ENCODE measurements at regions not wholly inside any gene's neighbourhood (a gene's known extent, or its start where the extent isn't known, plus 50 kb on each side); places are given as distances from the start of the nearest gene placed in this dataset.

DNA sequence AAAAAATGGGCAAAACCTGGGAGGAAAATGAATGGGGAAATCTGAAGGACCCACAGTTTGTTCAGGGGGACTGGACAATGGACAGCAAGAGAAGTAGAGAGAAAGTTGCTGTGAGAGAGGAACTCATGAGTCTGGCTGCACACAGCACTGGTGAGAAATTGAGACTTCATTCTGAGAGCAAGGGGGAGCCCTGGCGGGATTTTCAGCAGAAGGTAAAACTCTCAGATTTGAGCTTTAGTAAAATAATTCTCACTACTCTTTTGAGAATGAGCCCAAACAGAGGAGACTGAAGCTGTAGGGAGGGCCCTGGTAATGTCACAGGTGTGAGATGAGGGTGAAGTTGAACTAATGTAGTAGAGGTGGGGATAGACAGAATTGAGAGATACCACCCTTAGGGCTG lies 438.6 kb downstream of the OMA1 start:
- TF ChIP-seq, protein P1, sequence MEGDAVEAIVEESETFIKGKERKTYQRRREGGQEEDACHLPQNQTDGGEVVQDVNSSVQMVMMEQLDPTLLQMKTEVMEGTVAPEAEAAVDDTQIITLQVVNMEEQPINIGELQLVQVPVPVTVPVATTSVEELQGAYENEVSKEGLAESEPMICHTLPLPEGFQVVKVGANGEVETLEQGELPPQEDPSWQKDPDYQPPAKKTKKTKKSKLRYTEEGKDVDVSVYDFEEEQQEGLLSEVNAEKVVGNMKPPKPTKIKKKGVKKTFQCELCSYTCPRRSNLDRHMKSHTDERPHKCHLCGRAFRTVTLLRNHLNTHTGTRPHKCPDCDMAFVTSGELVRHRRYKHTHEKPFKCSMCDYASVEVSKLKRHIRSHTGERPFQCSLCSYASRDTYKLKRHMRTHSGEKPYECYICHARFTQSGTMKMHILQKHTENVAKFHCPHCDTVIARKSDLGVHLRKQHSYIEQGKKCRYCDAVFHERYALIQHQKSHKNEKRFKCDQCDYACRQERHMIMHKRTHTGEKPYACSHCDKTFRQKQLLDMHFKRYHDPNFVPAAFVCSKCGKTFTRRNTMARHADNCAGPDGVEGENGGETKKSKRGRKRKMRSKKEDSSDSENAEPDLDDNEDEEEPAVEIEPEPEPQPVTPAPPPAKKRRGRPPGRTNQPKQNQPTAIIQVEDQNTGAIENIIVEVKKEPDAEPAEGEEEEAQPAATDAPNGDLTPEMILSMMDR (IDR thresholded peaks at IDR 0.05; ENCODE audit: insufficient read depth, low read depth, low read length): no peak
- no peak for DNase-seq (ENCODE audit: low read depth)
- H3K4me3 ChIP-seq (ENCODE audit: low read depth, low read length): no peak overlapping the region

DNA sequence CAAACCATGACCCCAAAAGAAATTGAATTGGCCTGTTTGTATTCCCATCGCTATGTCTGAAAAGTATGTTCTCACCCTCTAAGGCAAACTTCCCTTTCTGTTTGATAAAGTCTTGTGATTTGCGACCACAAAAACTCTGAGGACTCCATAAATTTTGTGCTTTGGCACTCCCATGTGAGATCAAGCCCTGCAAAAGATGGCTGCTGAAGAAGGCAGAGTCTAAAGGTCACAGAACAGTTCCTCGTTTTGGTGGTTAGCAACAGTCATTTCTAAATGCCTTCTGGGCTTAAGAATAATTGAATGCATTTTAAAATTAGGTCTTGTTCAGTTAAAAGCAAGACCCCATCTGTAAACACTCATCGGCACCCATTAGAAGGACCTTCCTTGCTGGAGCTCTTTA lies 441.6 kb downstream of the OMA1 start:
- TF ChIP-seq, protein P1 (IDR thresholded peaks at IDR 0.05; ENCODE audit: insufficient read depth, low read depth, low read length): no peak
- H3K4me3 ChIP-seq (ENCODE audit: low read depth, low read length): no peak overlapping the region
- DNase-seq (ENCODE audit: low read depth): no peak

DNA sequence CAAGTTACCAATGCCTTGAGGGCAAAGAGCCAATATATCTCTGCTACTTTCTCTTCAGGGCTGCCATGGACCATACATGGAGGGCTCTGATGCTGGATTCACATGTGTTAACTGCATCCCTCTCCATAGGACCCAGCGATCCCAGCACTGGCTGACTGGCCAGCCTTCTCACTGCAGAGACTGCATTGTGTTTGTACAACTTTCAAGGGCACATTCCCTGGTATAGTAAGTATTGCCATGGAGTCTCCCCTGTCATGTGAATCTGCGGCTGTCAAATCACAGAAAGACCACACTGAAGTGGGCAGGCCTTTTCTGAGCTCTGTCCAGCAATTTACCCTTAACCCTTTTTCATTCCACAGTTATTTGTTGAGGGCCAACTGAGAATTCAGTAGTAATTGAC lies 449.8 kb downstream of the OMA1 start:
- no peak for DNase-seq (ENCODE audit: low read depth)
- H3K4me3 ChIP-seq (ENCODE audit: low read depth, low read length): no peak overlapping the region
- TF ChIP-seq, protein P1 (IDR thresholded peaks at IDR 0.05; ENCODE audit: insufficient read depth, low read depth, low read length): no peak

DNA sequence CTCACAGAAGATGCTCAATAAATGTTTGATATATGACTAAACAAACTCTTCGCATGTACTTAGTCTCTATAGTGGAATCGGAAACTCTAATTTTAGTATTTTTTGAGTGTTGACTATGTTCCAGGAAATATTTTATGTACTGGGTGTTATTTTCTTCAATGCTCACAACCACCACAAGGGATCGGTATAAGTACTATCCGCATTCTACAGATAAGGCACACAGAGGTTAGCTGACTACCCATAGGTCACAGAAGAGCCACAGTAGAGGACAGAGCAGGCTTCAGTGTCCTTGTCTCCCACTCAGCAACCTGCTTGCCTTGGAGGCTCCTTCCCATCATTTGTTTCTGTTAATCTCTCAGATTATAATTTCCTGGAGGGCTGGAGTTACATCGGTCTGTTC lies 451.3 kb downstream of the OMA1 start:
- TF ChIP-seq, protein P1 (IDR thresholded peaks at IDR 0.05; ENCODE audit: insufficient read depth, low read depth, low read length): no peak
- no peak overlapping the region for H3K4me3 ChIP-seq (ENCODE audit: low read depth, low read length)
- no peak for DNase-seq (ENCODE audit: low read depth)

DNA sequence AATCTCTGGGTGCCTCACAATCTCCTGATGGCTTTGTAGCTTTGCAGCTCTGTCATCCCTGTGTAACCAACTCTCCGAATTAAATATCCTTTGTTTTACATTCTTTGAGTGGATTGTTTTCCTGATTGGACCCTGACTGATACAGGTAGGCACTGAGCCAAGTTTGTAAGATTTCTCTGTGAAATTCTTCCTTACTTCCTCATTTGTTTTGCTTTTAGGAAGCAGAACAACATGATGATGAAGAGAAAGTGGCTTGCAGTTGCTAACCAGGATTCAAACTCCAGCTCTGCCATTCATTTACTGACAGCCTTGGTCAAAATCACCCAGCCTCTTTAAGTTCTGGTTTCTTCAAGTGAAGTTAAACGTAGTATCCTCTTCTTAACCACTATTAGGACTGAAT lies 452.3 kb downstream of the OMA1 start:
- H3K4me3 ChIP-seq (ENCODE audit: low read depth, low read length): no peak overlapping the region
- DNase-seq (ENCODE audit: low read depth): no peak
- TF ChIP-seq, protein P1 (IDR thresholded peaks at IDR 0.05; ENCODE audit: insufficient read depth, low read depth, low read length): no peak

DNA sequence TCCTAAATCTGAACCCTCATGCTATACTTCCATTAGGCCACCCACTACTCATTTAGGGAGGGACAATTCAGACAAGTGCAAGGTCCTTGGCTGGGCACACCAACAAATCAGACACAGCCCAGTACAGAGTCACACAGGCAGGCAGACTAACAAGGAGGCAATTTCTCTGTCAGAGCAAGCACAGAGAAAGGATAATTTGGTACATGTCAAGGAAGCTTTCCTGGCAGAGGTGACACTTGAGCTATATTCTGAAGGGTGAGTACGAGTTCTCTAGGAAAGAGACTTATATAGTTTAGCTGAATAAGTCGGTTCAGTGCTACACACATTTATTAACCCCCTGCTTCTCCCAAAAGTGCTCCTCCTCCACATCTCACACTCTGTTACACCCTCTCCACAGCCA lies 455.9 kb downstream of the OMA1 start:
- H3K4me3 ChIP-seq (ENCODE audit: low read depth, low read length): no peak overlapping the region
- TF ChIP-seq, protein P1 (IDR thresholded peaks at IDR 0.05; ENCODE audit: insufficient read depth, low read depth, low read length): no peak
- DNase-seq (ENCODE audit: low read depth): no peak

DNA sequence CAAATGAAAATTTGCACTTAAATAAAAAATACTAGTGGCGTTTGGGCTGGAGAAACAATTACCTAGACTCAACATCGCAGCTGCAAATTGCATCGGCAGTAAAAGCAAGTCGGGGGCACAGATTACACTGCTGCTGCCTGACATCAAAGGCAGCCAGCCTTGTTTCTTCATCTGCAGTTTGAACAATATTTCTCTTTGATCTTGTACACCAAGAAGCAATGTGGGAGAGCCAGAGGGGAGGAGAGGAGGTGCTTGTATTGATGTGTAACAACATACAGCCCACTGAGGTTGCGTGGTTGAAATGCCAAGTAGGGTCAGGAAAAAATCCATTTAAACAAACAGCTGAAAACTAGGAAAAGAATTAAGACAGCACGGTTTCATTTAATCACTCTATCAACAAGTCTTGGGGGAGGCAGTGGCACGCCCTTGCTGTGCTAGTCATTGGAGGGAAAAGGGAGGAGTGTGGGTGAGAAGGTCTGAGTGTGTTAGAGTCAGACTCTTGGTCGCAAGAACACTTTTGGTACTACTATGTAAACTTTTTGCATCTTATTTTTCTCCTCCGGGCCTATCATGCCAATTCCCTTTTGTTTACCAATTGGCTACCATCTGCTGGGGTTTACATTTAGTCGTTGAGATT lies 456.5 kb downstream of the OMA1 start:
- DNase-seq (ENCODE audit: low read depth): no peak
- no peak overlapping the region for H3K4me3 ChIP-seq (ENCODE audit: low read depth, low read length)
- TF ChIP-seq, protein P1 (IDR thresholded peaks at IDR 0.05; ENCODE audit: insufficient read depth, low read depth, low read length): no peak

All from fibroblast of villous mesenchyme (primary cell).